GM18517 (cell line): ENCODE measurements at regions not wholly inside any gene's neighbourhood (a gene's known extent, or its start where the extent isn't known, plus 50 kb on each side); places are given as distances from the start of the nearest gene placed in this dataset.

Experiments
- ATAC-seq: cut with Tn5 transposase; IDR thresholded peaks from one replicate; pipeline ENCODE4 v1.9.1; 2021; ENCODE audit warnings: mild to moderate bottlenecking, moderate library complexity; ENCODE audit not compliant: unreplicated experiment

DNA sequence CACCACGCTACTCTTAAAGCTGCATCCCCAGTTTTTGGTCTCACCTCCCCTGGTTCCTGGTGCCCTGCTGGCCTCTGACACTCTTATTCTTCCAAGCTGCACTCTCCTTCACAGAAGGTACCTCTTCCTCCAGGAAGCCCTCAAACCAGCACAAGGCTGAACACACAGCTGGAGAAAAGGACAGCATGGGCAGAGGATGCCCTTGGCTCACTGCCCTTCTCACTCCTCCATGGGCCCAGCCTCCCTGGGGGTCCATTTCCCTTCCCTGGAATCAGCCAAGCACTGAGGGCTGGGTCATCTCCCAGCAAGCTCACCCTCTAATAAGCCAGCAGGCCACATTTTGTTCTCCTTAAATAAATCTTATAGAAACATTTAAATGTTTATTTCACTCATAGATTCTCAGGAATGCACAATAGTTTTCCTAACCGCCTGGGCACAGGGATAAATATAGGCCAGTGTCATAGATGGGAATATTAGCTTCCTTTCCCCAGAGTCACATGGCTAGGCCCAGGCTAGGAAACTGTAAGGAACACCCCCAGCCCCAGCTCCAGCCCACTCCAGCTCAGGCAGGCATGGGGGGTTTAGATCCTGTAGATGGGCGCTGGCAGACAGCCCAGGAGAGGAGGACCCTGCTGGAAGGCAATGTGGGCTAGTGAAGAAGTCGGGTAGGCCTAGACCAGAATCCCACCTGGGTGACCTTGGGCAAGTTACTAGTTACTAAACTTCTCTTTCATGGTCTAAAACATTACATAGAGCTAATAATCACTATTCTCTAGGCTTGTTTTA is 51.5 kb downstream of the IRAG1 start:
- no peak for ATAC-seq

DNA sequence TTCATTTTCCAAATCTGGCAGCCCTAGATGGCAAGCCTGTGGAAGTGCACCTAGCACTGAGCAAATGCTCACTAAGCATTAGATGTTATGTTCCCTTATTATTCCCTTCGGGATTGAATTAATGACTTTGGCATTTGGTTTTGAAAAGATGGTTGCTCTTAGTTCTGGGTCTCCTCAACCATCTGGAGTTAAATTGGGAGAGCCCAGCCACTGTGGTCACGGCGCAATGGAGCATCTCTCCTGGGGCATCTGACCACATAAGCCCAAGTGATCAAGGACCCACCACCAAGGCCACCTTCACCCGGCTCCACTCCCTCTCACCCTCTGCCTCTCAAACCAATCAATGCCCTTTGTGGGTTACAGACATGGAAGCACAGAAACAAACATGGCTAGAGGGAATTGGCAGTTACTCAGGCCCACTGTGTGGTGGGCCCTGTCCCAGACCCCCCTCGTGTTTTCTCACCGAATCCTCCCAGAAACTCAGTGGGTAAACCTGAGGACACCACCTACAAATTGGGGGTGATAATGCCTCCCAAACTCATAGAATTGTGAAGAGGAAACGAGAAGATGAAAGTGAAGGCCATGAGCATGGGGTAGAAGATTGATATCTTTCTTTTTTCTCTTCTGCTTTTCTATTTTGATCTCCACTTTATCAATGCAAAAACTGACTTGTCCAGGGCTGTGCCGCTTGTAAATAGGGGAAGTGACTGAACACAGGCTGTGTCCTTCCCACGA is 52.2 kb downstream of the IRAG1 start:
- ATAC-seq, result peak; percentile 94

DNA sequence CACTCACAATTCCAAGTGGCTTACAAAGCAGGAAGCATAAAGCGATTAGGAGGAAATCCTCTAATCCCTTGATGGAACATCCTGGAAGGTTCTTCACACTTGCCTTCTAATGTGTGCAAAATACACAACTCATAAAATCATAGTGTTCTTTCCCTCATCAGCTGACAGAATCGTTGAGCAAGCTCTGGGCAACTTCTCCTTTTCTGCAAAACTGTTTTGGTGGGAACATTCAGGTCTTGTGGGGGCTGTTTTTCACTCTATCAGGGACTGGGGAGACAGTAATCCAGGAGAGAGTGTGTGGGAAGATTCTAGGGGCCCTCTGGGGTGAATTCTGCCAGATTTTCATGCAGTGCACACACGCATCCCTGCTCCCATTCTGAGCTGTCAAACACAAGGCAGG is 53.2 kb downstream of the IRAG1 start:
- no peak for ATAC-seq

DNA sequence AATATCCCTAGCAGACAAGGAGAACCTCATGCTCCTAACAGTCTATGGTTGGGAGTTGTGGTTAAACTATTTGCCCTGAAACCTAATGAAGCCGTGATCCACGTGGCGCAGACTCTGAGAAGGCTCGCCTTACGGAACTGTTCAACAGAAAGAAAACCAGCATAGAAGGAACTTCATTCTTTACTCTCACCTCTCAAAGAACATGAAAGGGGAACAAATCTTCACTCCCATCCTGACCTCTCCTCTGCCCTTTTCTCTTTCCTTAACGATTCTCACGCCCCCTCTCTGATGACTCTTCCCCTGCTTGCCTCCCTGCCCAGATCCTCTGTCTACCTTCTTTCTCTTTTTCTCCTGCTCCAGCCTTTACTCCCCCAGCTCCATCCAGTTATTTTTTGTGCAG is 54.2 kb downstream of the IRAG1 start:
- no peak for ATAC-seq

DNA sequence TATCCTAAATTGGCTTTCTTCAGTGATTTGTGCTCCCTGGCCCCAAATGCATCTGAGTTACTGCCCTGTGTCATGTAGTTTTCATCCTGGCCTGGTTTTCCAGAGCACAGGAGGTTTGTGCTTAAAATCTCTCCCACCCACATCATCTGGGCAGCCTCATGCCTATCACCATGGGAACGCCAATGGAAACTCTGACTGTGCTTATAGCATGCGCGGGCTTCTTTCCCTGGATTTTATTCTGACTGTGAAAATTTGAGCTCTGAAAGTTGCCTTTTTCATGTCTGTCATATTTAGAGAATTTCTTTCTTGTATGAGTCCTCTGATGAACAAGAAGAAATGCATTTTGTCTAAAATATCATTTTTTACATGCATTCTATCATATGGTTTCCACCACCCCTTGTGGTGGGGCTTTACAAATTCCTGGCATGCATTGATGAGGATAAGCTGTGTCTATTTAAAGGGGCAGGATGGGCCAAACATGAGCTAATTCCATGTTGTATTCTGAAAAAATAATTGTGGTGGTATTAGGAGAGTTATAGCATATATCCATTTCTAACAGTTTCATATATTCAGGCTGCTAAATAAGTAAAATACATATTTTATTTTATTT is 55.1 kb downstream of the IRAG1 start:
- no peak for ATAC-seq

DNA sequence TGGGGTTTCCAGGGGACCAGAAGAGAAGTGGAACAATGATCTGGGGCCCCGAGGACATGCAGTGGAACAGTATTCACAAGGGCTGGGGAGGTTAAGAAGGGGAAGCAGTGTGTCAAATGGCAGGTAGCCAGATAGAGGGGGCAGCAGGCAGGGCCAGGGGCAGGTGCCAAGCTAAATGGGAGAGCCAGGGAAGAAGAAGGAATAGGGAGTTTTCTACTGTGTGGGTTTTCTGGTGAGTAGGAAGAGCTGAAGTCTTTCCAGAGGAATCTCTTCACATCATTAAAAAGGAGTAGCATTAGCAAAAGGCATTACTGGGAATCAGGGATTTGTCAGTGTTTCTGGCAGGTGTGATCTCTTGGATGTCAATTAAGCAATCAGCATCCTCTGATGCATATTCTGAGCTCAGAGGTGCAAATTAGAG is 55.8 kb downstream of the IRAG1 start:
- no peak for ATAC-seq

DNA sequence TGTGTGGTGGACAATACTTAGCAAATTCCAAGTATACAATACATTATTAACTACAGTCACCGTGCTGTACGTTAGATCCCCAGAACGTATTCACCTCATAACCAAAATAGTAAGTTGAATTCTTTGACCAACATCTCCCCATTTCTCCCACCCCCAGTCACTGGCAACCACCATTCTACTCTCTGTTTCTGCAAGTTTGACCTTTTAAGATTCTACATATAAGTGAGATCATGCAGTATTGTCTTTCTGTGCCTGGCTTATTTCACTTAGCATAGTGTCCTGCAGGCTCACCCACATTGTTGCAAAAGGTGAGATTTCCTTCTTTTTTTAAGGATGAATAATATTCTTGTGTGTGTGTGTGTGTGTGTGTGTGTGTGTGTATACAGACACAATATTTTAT is 59.1 kb downstream of the IRAG1 start:
- ATAC-seq, result no peak

DNA sequence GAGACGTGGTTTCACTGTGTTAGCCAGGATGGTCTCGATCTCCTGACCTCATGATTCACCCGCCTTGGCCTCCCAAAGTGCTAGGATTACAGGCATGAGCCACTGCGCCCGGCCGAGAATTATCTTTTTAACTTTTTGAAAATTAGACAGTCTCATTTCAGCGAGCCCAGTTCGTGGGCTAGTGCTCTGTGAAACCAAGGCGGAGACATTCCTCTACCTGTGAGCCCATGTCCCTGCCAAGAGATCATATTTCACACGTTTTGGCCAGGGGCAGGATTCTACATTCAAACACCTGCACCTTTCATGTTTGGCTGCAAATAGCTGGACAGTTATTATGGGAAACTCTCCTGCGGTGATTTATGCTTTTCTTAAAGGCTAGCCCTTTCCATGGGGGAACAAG is 60.3 kb downstream of the IRAG1 start:
- no peak for ATAC-seq

DNA sequence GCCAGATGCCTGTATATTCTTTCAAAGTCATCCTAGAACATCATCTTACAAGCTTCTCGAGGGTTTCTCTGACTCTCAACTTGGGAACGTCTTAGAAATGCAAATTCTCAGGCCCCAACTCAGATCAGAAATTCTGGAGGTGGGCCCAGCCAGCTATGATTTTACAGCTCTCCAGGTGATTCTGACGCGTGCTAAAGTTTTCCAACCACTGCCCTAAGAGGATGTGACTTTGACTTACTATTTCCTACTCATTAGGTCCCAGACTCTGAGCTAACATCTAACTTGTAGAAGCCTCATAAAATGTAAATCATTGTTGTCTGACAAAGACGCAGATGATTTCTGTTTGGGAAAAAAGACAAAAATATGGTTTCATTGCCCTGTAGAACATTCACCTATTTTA is 61.1 kb downstream of the IRAG1 start:
- ATAC-seq, result no peak

DNA sequence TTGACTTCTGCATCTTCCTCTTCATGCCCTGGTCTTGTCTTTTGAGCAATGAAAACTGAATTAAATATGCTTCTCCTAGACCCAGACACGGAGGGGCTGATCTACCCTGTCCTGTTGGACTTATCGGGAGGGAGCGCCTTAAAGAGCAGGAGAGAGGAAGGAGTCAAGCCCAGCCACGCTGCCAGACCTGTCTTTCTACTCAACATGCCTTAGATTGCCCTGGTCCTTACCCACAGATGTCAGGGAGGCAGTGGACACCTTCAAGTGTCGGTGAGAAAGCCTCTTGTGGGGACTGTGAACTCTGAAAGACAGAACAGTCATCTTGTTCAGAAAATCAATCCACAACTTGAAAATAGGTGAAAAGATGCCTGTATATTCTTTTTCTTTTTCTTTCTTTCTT is 61.8 kb downstream of the IRAG1 start:
- ATAC-seq, result no peak

DNA sequence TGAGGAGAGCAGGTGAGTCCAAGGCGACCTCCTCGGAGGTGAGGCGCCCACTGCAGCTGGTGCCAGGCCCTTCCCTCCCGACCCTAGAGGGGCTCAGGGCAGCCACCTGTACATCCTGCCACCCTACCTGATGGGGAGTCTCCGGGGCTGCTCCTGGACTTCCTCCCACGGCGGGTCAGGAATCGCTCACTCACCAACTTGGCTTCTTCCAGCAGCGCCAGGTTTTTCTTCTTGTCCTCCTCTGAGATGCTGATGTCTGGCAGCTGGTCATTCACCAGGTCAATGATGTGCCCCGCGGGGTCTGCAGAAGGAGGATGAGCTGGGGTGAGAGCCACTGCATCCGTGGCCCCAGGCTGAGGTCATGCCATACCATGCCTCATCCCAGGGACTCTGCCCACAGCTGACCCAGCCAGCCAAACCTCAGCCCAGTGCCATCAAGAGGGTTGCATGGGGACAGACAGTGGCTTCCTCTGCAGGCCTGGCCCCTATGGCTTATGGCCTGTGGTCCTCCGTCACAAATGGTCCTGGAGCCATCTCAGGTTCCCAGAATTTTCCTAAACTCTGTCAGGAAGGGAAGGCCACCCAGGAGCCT is 61.0 kb upstream of the LYVE1 start:
- ATAC-seq, result no peak

DNA sequence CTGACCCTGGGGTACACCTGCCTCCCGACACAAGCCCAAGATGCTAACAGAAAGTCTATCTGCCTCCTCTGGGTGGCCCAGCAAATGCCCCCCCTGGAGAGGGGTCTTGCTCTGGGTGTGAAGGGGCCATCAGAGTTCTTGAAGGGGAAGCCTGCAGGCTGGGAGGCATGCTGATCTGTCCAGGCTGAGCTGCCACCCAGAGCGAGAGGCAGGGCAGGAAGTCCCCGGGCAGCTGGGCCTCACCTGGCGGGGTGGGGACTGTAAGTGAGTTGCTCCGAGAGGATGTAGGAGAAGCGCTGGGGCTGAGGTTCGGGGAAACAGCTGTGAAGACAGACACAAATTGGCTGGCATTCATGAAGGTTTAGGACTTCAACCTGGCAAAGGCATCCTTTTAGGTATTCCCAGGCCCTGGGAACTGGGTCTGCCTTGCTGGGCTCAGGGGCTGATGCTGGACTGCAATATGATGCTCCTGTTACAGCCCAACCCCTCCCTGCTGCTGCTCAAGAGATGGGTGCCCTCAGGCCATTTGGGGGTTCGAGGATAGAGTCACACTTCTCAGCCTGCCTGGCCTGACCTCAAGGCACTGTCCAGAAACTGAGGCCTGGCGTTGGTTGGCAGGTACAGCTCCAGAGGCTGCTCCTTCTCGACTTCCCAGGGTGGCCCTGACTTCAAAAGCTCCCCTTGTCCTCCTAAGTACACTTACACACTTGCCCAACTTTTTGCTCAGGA is 60.2 kb upstream of the LYVE1 start:
- ATAC-seq, result no peak

DNA sequence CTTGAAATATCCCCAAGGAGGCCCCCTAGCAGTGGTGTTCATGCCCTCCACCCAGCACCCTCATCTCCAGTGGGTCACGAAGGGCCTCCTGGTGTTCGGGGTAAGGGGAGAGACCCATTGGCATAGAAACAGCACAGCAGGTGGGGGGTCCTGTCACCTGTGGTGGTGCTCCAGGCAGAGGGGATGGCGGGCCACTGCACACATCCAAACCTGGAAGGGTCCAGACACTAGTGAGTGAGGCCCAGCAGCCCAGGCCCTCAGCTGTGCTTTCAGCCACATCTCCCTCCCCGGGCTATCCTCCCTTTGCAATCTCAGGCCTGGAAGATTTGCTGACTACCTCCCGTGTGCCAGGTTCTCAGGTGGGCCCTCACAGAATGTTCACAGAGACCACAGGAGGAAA is 59.4 kb upstream of the LYVE1 start:
- ATAC-seq, result no peak

DNA sequence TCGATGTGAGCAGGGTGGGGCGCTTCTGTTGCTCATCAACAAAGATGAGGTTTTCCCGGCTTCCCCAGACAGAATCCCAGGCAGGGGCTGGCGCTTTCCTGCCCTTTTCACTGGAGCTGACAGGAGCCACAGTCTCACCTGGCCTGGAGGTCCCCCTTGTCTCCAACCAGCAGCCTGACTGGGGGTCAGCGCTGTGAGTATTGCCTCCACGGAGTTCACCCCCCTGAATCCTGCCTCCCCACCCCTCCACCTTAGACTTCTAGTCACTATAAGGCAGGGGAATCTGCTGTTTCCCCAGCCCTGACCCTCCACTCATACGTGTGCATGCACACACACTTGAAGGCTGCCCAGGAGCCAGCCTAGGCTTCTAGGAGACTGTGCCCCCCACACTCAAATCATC is 58.8 kb upstream of the LYVE1 start:
- no peak for ATAC-seq

DNA sequence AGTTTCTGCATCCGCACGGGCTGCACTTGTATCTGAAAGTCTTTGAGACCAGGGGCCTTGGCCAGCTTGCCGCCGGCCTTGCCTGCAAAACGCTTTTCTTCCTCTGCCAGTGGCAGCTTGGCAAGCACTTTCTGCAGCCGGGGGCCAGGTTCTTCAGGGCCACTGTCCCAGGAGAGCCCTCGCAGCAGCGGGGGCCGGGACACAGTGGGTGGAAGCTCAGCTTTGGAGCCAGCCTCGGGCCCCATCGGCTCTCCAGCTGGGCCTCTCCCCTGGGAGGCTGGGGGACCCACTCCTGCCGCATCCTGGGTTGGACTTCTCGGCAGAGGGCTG is 57.5 kb upstream of the LYVE1 start:
- no peak for ATAC-seq

DNA sequence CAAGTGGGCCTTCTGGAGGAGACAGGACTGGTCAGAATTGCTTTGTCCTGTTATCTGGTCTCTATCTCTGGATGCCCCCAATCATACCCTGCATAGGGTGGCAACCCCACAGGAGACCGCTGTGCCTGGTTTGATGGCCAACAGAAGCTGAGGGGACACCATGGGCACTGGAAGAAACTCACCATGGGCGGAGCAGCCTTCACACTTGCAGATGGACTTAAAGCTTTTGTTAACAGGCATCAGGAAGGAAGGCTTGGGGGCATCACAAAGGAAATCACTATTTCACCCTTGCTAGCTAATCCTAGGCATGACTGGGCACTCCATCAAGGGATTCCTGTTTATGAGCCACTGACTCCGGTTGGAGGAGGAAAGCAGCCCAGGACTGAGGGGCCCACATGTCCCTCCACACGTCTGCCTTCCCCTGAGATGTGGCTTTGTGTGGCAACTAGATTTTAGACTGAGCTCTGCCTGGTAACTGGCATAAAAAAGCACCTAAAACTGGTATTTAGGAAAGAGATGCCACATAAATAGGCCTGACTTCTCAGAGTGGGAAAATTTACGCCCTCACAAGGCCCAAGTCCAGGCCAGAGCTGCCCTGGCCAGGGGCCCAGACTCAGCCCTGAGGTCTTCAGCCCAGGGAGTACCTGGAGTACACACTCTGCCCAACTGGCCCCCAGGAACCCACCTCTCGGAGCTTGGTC is 57.0 kb upstream of the LYVE1 start:
- ATAC-seq, result no peak

DNA sequence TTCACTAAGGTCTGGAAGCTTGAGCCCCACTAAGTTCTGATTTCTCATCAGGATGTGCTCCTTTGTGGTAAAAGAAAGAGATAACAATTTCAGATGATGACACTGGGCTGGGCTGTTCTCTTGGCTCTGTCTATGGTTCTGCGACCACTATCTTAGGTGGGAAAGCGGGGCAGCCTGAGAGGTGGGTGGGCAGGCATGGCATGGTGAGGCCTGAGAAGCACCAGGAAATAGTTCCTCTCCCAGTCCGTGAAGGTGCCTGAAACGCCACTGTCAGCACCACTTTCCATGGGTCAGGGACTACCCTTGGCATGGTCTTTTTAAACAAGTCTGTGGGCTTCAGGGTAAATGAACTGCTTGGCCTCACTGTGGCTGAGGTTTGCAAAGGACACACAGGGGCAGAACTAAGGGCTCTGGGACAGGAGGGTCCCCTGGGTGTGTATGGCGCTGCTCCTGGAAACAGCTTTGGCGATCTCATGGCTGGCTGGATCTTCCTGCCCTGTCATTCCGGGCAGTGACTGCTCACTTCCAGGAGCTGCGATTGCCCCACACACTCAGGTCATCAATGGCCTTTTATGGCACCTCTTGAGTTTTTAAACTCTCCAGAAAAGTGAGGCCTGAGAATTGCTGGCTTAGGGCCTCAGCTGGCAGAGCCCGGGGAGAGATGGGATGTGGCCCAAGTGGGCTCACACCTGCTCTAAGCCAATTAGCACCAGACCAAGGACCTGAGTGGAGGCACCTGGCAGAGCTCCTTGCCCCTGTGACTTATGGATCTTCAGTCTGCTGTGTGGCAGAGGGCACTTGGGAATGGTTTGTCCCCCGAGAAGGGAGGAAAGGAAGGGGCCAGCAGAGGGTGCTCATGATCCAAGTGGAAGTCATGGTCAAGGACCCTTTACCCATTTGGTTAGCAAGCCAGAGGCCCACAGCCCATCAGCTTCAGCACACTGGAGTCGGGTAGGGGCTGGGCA is 55.6 kb upstream of the LYVE1 start:
- ATAC-seq, result no peak

DNA sequence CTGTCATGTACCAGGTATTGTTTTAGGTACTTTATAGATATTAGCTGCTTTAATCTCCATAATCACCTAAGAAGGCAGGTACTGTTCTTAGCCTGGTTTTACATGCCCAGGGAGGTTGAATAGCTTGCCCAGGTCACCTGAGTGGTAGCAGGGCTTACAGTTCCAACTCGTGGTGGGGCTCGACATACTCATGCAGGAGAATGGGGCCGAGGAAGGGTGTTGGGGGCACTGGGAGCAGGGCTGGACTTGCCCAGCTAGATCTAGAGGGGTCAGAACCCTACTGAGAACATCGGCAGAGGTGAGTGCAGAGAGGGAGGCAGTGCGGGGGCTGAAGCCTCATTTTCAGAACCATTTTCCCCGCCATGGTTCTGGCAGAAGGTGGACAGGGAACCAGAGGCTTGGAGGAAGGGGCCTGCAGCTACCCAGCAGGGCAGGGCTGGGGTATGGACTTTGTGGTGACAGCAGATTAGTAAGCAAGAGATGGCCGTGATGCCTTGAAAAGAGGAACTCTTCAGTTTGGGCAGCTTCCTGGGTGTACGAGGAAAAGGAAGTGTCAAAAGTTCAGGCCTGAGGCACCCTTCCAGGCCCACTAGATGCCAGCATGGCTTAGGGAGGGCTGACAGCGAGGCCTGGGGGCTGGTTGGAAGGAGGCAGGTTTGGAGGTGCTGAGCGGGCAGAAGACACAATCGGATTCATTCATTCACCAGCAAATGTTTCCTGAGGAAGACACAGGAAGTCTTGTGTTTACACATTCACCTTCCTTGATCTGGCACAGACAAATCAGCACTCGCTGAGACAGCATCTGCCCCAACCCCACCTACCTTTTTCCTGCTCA is 54.7 kb upstream of the LYVE1 start:
- no peak for ATAC-seq

DNA sequence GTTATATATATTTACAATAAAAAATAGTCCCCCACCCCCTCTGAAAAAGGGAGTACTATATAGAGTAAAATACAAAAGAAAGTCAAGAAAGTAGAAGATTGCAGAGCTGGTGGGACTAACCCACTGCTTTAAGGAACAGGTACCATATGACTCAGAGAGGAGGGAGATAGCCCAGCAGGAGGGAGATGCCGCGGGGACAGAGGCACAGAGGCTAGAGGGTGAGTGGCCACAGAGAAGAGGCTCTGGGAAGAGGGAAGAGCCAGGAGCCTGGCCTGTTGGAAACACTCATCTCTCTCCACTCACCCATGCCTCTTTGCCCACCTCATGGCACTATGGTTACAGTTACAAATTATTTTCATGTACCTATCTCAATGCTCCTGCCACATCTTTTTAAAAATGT is 53.6 kb upstream of the LYVE1 start:
- ATAC-seq, result no peak
